HG03565 (cell line): ENCODE measurements at regions not wholly inside any gene's neighbourhood (a gene's known extent, or its start where the extent isn't known, plus 50 kb on each side); places are given as distances from the start of the nearest gene placed in this dataset.

ENCODE experiments used
- ATAC-seq: cut with Tn5 transposase; IDR thresholded peaks from one replicate; pipeline ENCODE4 v1.9.1; 2021; ENCODE audit warnings: mild to moderate bottlenecking, moderate library complexity; ENCODE audit not compliant: unreplicated experiment

- no peak for ATAC-seq
These were observed 344.5 kb upstream of the NOCT start for GRCh38 chr4:138671106-138671505.

- ATAC-seq: no peak
These were observed 344.9 kb upstream of the NOCT start for GRCh38 chr4:138670681-138671080.

- ATAC-seq: peak; percentile 50
These were observed 345.9 kb upstream of the NOCT start for GRCh38 chr4:138669479-138670315.

- ATAC-seq: no peak
These were observed 347.3 kb upstream of the NOCT start for GRCh38 chr4:138668309-138668708.

- ATAC-seq: no peak
These were observed 349.2 kb upstream of the NOCT start for GRCh38 chr4:138666366-138666765.

GRCh38 chr4:138665851-138666250 is 349.7 kb upstream of the NOCT start:
- no peak for ATAC-seq

- ATAC-seq: no peak
These were observed 351.7 kb upstream of the NOCT start for GRCh38 chr4:138663883-138664282.

GRCh38 chr4:138659812-138660316 is 355.7 kb upstream of the NOCT start:
- no peak for ATAC-seq

GRCh38 chr4:138659037-138659811 is 356.4 kb upstream of the NOCT start:
- no peak for ATAC-seq

GRCh38 chr4:138658518-138658917 is 357.1 kb upstream of the NOCT start:
- no peak for ATAC-seq

- ATAC-seq: no peak
These were observed 358.6 kb upstream of the NOCT start for GRCh38 chr4:138656990-138657389.

GRCh38 chr4:138655985-138656384 is 359.6 kb upstream of the NOCT start:
- no peak for ATAC-seq

GRCh38 chr4:138655286-138655685 is 360.3 kb upstream of the NOCT start:
- no peak for ATAC-seq

- ATAC-seq: peak; percentile 69
These were observed 364.6 kb upstream of the NOCT start for GRCh38 chr4:138650929-138651448.

GRCh38 chr4:138650495-138650894 is 365.1 kb upstream of the NOCT start:
- ATAC-seq: no peak

GRCh38 chr4:138647433-138647832 is 368.1 kb upstream of the NOCT start:
- no peak for ATAC-seq

- no peak for ATAC-seq
These were observed 369.2 kb upstream of the NOCT start for GRCh38 chr4:138646383-138646782.

GRCh38 chr4:138645289-138645688 is 370.3 kb upstream of the NOCT start:
- ATAC-seq: no peak

- no peak for ATAC-seq
These were observed 371.3 kb upstream of the NOCT start for GRCh38 chr4:138644322-138644721.

GRCh38 chr4:138643827-138644226 is 371.8 kb upstream of the NOCT start:
- ATAC-seq: no peak

GRCh38 chr4:138639018-138639741 is 376.4 kb upstream of the NOCT start:
- no peak for ATAC-seq
